ENCODE measurements at regions not wholly inside any gene's neighbourhood (a gene's known extent, or its start where the extent isn't known, plus 50 kb on each side); places are given as distances from the start of the nearest gene placed in this dataset.

DNA sequence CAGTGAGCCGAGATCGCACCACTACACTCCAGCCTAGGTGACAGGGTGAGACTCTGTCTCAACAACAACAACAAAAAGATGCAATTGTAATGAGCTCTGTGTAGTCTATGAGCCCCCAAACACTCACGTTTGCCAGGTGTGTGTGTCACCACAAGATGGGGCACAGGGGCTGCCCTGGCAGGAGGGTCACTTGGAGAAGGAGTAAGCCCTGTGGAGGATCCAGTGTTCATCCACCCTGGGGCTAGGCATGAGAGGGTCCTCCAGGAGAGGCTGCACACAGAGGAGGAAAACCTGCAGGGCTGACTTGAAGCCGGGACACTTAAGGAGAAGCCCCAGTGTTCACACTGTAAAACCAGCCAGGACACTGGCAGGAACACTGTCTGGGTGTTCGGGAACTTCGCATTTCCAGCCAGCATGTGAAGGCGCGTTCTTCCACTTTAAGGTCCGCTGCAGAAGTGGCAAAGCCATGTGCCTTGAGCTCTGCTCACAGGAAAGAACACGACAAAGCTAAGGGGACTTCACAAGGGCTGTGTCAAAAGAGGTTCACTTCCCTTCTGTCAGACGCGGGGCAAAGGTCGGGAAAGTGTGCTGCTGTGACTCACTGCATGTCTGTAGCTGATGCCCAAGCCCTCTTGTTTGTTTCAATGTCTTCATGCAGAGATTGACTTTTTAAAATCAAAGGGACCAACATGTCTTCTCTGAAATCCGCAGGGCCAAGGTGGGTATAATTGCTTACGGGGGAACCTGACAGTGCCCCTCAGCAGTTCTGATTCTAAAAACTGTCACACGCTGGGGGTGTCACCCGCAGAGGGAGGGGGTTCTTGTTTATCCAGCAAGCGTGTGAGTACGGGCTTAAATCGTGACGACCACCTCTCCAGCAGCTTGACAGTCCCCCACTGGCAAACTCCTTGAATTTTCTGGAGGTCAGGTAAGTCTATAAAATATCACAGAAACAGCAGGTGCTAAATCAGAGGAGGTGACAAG lies 102.8 kb downstream of the RIPK4 start (continued):
- TF ChIP-seq, protein P1, sequence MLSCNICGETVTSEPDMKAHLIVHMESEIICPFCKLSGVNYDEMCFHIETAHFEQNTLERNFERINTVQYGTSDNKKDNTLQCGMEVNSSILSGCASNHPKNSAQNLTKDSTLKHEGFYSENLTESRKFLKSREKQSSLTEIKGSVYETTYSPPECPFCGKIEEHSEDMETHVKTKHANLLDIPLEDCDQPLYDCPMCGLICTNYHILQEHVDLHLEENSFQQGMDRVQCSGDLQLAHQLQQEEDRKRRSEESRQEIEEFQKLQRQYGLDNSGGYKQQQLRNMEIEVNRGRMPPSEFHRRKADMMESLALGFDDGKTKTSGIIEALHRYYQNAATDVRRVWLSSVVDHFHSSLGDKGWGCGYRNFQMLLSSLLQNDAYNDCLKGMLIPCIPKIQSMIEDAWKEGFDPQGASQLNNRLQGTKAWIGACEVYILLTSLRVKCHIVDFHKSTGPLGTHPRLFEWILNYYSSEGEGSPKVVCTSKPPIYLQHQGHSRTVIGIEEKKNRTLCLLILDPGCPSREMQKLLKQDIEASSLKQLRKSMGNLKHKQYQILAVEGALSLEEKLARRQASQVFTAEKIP (CRISPR knock-in tag; IDR thresholded peaks at IDR 0.05; ENCODE audit: borderline replicate concordance) = no peak
- TF ChIP-seq ZBTB38 (CRISPR knock-in tag; IDR thresholded peaks at IDR 0.05) (no peak), ZNF296 (CRISPR knock-in tag; conservative IDR thresholded peaks at IDR 0.05) (no peak), ZNF766 (CRISPR knock-in tag; IDR thresholded peaks at IDR 0.05; ENCODE audit: borderline replicate concordance) (no peak), ZNF768 (CRISPR knock-in tag; IDR thresholded peaks at IDR 0.05) (no peak), PHF8 (CRISPR knock-in tag; IDR thresholded peaks at IDR 0.05) (no peak), ZKSCAN1 (IDR thresholded peaks at IDR 0.05; ENCODE audit: low read length) (no peak), FOXA3 (CRISPR knock-in tag; IDR thresholded peaks at IDR 0.05) (peak; percentile 24), RBFOX2 (IDR thresholded peaks at IDR 0.05; ENCODE audit: low read depth, low read length) (no peak), ZNF292 (CRISPR knock-in tag; IDR thresholded peaks at IDR 0.05; ENCODE audit: borderline replicate concordance, low read depth) (0 out of 2 replicates have a peak, but pooled peaks have one; percentile 51), SRSF9 (IDR thresholded peaks at IDR 0.05; ENCODE audit: borderline replicate concordance, insufficient read depth, low read depth, low read length, poor library complexity, severe bottlenecking) (no peak), KDM3A (CRISPR knock-in tag; IDR thresholded peaks at IDR 0.05; ENCODE audit: low read depth) (no peak), MTA1 (CRISPR knock-in tag; IDR thresholded peaks at IDR 0.05; ENCODE audit: borderline replicate concordance) (no peak), ETV5 (CRISPR knock-in tag; IDR thresholded peaks at IDR 0.05; ENCODE audit: borderline replicate concordance) (peak; percentile 57; the same call in 1 of the 2 replicates), ZBTB7A (CRISPR knock-in tag; IDR thresholded peaks at IDR 0.05) (no peak), PCBP1 (IDR thresholded peaks at IDR 0.05; ENCODE audit: borderline replicate concordance, low read depth, low read length) (no peak), RXRA (CRISPR knock-in tag; IDR thresholded peaks at IDR 0.05) (peak; percentile 38; the same call in 1 of the 2 replicates), GTF3A (CRISPR knock-in tag; conservative IDR thresholded peaks at IDR 0.05) (no peak), ZNF446 (CRISPR knock-in tag; IDR thresholded peaks at IDR 0.05) (no peak), KMT2B (CRISPR knock-in tag; IDR thresholded peaks at IDR 0.05) (no peak), SKI (IDR thresholded peaks at IDR 0.05; ENCODE audit: partially characterized antibody) (peak; percentile 36), ZBTB1 (CRISPR knock-in tag; IDR thresholded peaks at IDR 0.05; ENCODE audit: borderline replicate concordance) (no peak), FOXK2 (IDR thresholded peaks at IDR 0.05) (no peak), CBFB (CRISPR knock-in tag; IDR thresholded peaks at IDR 0.05) (no peak), PPARG (CRISPR knock-in tag; conservative IDR thresholded peaks at IDR 0.05) (peak; percentile 63), SRF (IDR thresholded peaks at IDR 0.05; ENCODE audit: low read depth, low read length) (no peak), WIZ (CRISPR knock-in tag; IDR thresholded peaks at IDR 0.05) (no peak), ZSCAN31 (CRISPR knock-in tag; IDR thresholded peaks at IDR 0.05; ENCODE audit: low read depth) (no peak)
- TF ChIP-seq, protein P2, sequence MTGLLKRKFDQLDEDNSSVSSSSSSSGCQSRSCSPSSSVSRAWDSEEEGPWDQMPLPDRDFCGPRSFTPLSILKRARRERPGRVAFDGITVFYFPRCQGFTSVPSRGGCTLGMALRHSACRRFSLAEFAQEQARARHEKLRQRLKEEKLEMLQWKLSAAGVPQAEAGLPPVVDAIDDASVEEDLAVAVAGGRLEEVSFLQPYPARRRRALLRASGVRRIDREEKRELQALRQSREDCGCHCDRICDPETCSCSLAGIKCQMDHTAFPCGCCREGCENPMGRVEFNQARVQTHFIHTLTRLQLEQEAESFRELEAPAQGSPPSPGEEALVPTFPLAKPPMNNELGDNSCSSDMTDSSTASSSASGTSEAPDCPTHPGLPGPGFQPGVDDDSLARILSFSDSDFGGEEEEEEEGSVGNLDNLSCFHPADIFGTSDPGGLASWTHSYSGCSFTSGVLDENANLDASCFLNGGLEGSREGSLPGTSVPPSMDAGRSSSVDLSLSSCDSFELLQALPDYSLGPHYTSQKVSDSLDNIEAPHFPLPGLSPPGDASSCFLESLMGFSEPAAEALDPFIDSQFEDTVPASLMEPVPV (CRISPR knock-in tag; IDR thresholded peaks at IDR 0.05) = no peak

All from HepG2 (cell line).